ENCODE measurements at regions not wholly inside any gene's neighbourhood (a gene's known extent, or its start where the extent isn't known, plus 50 kb on each side); places are given as distances from the start of the nearest gene placed in this dataset.
A peak's percentile ranks its signal among the peaks of the same experiment; 100 is the strongest.
"Not testable (repeated sequence)": the region's sequence is repeated elsewhere in the genome, so short reads cannot be mapped to it uniquely, and the experiment has no call there.

DNA sequence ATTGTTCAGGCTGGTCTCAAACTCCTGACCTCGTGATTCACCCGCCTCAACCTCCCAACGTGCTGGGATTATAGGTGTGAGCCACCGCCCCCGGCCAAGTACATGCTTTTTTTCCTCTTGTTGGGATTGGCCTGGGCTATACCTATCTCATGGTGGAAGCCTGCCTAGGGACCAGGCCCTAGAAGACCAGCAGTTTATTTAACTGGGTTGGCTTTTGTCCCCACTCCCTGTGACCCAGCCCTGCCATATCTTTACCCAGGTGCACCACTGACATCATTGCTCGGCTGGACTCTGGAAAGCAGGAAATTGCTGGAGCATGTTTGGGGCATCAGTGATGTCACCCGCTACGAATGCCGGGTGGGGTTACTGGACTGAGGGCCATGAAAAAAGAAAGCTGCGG is 955.5 kb downstream of the SPATA31A6 start:
- H3K4me3 ChIP-seq; H3K27me3 ChIP-seq; in situ Hi-C loops (cut with MboI; ENCODE audit: low sequenced_read_pairs in 4 of 4); H3K9me3 ChIP-seq; ATAC-seq; H3K36me3 ChIP-seq; H3K4me1 ChIP-seq; DNase-seq; intact Hi-C loops (cut with DNase I; ENCODE audit: low total_unique reads): not testable (repeated sequence)
- peak overlapping the region in 2 of 4 donors; percentile 33 to 55 for H3K27ac ChIP-seq

GRCh38 chr9:43139349-43139748 is 955.9 kb downstream of the SPATA31A6 start:
- H3K27ac ChIP-seq = peak overlapping the region in 1 of 4 donors; percentile 59
- intact Hi-C loops (cut with DNase I; ENCODE audit: low total_unique reads); DNase-seq; H3K4me1 ChIP-seq; H3K4me3 ChIP-seq; H3K27me3 ChIP-seq; ATAC-seq; H3K36me3 ChIP-seq; in situ Hi-C loops (cut with MboI; ENCODE audit: low sequenced_read_pairs in 4 of 4); H3K9me3 ChIP-seq: not testable (repeated sequence)

- intact Hi-C loops (cut with DNase I; ENCODE audit: low total_unique reads); H3K4me3 ChIP-seq; H3K9me3 ChIP-seq; ATAC-seq; H3K36me3 ChIP-seq; in situ Hi-C loops (cut with MboI; ENCODE audit: low sequenced_read_pairs in 4 of 4); H3K4me1 ChIP-seq; H3K27me3 ChIP-seq; DNase-seq: not testable (repeated sequence)
- H3K27ac ChIP-seq = peak overlapping the region in 2 of 4 donors; percentile 28 to 59
Observed at GRCh38 chr9:43139878-43140608, 956.6 kb downstream of the SPATA31A6 start.

Data from gastrocnemius medialis (tissue), 4 donors.